HepG2 (cell line): ENCODE measurements at regions not wholly inside any gene's neighbourhood (a gene's known extent, or its start where the extent isn't known, plus 50 kb on each side); places are given as distances from the start of the nearest gene placed in this dataset.

Experiments
- ATAC-seq: fragments of 200-7000 bp; cut with Tn5 transposase; 3 replicates; pipeline ENCODE4 v1.9.1; 2020; ENCODE audit warnings: mild to moderate bottlenecking, moderate library complexity
- BruUV-seq: library from RNA; stranded (reverse); fragments of 400-500 nt; replicated peaks from 2 replicates; lab custom pipeline; 2021; lab: Mats Ljungman, UMichigan
- CTCF ChIA-PET: fragments of 300-600 bp; formaldehyde crosslinking; extraction: SDS; loops from one replicate; lab custom pipeline; 2021; ENCODE audit warnings: low total read pairs, inconsistent platforms, low intra/inter-chr PET ratio; lab: Yijun Ruan, JAX
- POLR2A ChIA-PET: fragments of 350-600 bp; sonication (Branson Sonifier 250); formaldehyde crosslinking; loops from one replicate; lab custom pipeline; 2020; ENCODE audit warnings: antibody characterized with exemption, inconsistent platforms; lab: Yijun Ruan, JAX
- DNase-seq: peaks from one replicate; pipeline ENCODE4 v3.0.0-alpha.2; 2015; ENCODE audit warnings: low spot score
- FAIRE-seq: peaks from 3 replicates; lab custom pipeline; 2011; peaks lifted over from hg19 to GRCh38; lab: Jason Lieb, UNC
- H2AFZ ChIP-seq: one replicate; pipeline ENCODE4 v1.6.1; 2011; ENCODE audit warnings: low read length, inconsistent platforms
- H3K27ac ChIP-seq: fragments of 300-600 bp; 3 replicates; pipeline ENCODE4 v1.8.0; 2011; ENCODE audit warnings: mixed run types, mild to moderate bottlenecking, mixed read lengths, low read length, inconsistent platforms; ENCODE audit not compliant: insufficient read depth; ENCODE audit errors: extremely low read length
- H3K27me3 ChIP-seq, 2 experiments: fragments of 200-600 bp in 1 of 2; 2 replicates in 1 of 2; 3 replicates in 1 of 2; pipeline versions ENCODE4 v1.6.0 to v1.8.0; 2011; ENCODE audit warnings: low read length in 2 of 2, mild to moderate bottlenecking in 2 of 2, moderate library complexity in 2 of 2, inconsistent platforms in 1 of 2; ENCODE audit not compliant: insufficient read depth in 2 of 2, control insufficient read depth in 1 of 2
- H3K36me3 ChIP-seq, 2 experiments: fragments of 200-600 bp in 1 of 2; replicated peaks in 1 of 2; 2 replicates in 1 of 2; 3 replicates in 1 of 2; pipeline versions ENCODE4 v1.5.1 to v1.8.0; 2011; ENCODE audit warnings: low read length in 2 of 2, inconsistent platforms in 1 of 2; ENCODE audit not compliant: insufficient read depth in 2 of 2, control insufficient read depth in 1 of 2
- H3K4me1 ChIP-seq: 2 replicates; pipeline ENCODE4 v1.5.1; 2012; ENCODE audit warnings: low read length, inconsistent platforms; ENCODE audit not compliant: insufficient read depth
- H3K4me2 ChIP-seq: 2 replicates; pipeline ENCODE4 v1.6.0; 2011; ENCODE audit warnings: low read depth, low read length, inconsistent platforms
- H3K4me3 ChIP-seq, 3 experiments: fragments of 200-600 bp in 1 of 3; sonication (generic), shearing (Covaris generic) in 1 of 3; replicated peaks in 1 of 3; 2 replicates each; pipeline ENCODE4 v1.5.1; 2011 to 2016; ENCODE audit warnings: low read length in 3 of 3, inconsistent platforms in 2 of 3, low read depth in 2 of 3, mild to moderate bottlenecking in 2 of 3, control low read depth in 1 of 3, mixed read lengths in 1 of 3; ENCODE audit not compliant: insufficient read depth in 1 of 3
- H3K79me2 ChIP-seq: one replicate; pipeline ENCODE4 v1.6.1; 2011; ENCODE audit warnings: low read length, inconsistent platforms; ENCODE audit not compliant: insufficient read depth
- H3K9ac ChIP-seq: 2 replicates; pipeline ENCODE4 v1.6.0; 2011; ENCODE audit warnings: mild to moderate bottlenecking, low read depth, low read length, inconsistent platforms; ENCODE audit not compliant: insufficient read depth
- H3K9me3 ChIP-seq: 2 replicates; pipeline ENCODE4 v1.5.1; 2012; ENCODE audit warnings: mild to moderate bottlenecking, low read length
- H4K20me1 ChIP-seq: 2 replicates; pipeline ENCODE4 v1.6.0; 2011; ENCODE audit warnings: inconsistent platforms, mild to moderate bottlenecking, low read length, moderate library complexity; ENCODE audit not compliant: insufficient read depth
- ADNP ChIP-seq: sonication (generic); formaldehyde crosslinking; IDR thresholded peaks from 2 replicates; pipeline ENCODE4 v1.4.0; 2020; ENCODE audit warnings: missing genetic modification reagents
- CEBPB ChIP-seq: IDR thresholded peaks from 2 replicates; pipeline ENCODE4 v1.6.1; 2011; ENCODE audit warnings: low read depth, low read length, improper control_type of control experiment, borderline replicate concordance
- DZIP1 ChIP-seq: sonication (generic); formaldehyde crosslinking; IDR thresholded peaks from 2 replicates; pipeline ENCODE4 v1.5.0; 2020; ENCODE audit warnings: mild to moderate bottlenecking, missing genetic modification reagents
- FUBP1 ChIP-seq: sonication (generic); formaldehyde crosslinking; IDR thresholded peaks from 2 replicates; pipeline ENCODE4 v1.5.1; 2020; ENCODE audit warnings: missing genetic modification reagents, mild to moderate bottlenecking, borderline replicate concordance
- IRF1 ChIP-seq: sonication (generic); formaldehyde crosslinking; IDR thresholded peaks from 2 replicates; pipeline ENCODE4 v1.4.0; 2020; ENCODE audit warnings: low read depth, mild to moderate bottlenecking, missing genetic modification reagents
- JUND ChIP-seq: sonication (generic); formaldehyde crosslinking; IDR thresholded peaks from 2 replicates; pipeline ENCODE4 v1.8.0; 2022; ENCODE audit warnings: mild to moderate bottlenecking, missing genetic modification reagents
- KAT8 ChIP-seq: IDR thresholded peaks from 2 replicates; pipeline ENCODE4 v1.6.1; 2016; ENCODE audit warnings: missing genetic modification reagents, missing compliant biosample characterization
- MAFF ChIP-seq: IDR thresholded peaks from 2 replicates; pipeline ENCODE4 v1.6.1; 2011; ENCODE audit warnings: low read depth, low read length, improper control_type of control experiment
- SMC3 ChIP-seq: IDR thresholded peaks from 2 replicates; pipeline ENCODE4 v1.6.1; 2011; ENCODE audit warnings: low read length, improper control_type of control experiment
- ZMYM4 ChIP-seq: sonication (generic); formaldehyde crosslinking; IDR thresholded peaks from 2 replicates; pipeline ENCODE4 v1.8.1; 2023; ENCODE audit warnings: mild to moderate bottlenecking, missing genetic modification reagents
- ZNF20 ChIP-seq: sonication (generic); formaldehyde crosslinking; IDR thresholded peaks from 2 replicates; pipeline ENCODE4 v1.4.0; 2020; ENCODE audit warnings: mild to moderate bottlenecking, moderate library complexity, missing genetic modification reagents
- ZNF33A ChIP-seq: sonication (generic); formaldehyde crosslinking; IDR thresholded peaks from 2 replicates; pipeline ENCODE4 v1.5.1; 2020; ENCODE audit warnings: missing genetic modification reagents, mild to moderate bottlenecking, moderate library complexity, borderline replicate concordance
- ZNF615 ChIP-seq: sonication (generic); formaldehyde crosslinking; IDR thresholded peaks from 2 replicates; pipeline ENCODE4 v1.5.0; 2020; ENCODE audit warnings: mild to moderate bottlenecking, missing genetic modification reagents, borderline replicate concordance
- ZNF768 ChIP-seq: sonication (generic); formaldehyde crosslinking; IDR thresholded peaks from 2 replicates; pipeline ENCODE4 v1.4.0; 2020; ENCODE audit warnings: missing genetic modification reagents
- ZSCAN25 ChIP-seq: sonication (generic); formaldehyde crosslinking; IDR thresholded peaks from 2 replicates; pipeline ENCODE4 v1.8.0; 2022; ENCODE audit warnings: mild to moderate bottlenecking, missing genetic modification reagents
- ZSCAN9 ChIP-seq: IDR thresholded peaks from 2 replicates; pipeline ENCODE4 v1.6.1; 2016; ENCODE audit warnings: borderline replicate concordance
- WGBS: methylation state at CpG from one replicate; pipeline ENCODE4 v1.1.6; 2017; ENCODE audit warnings: low lambda C conversion rate; 5-methylcytosine and 5-hydroxymethylcytosine counted together
- in situ Hi-C: cut with HindIII; loops from 2 replicates; pipeline ENCODE4 v1.10.0; 2017; ENCODE audit warnings: low pct_unique_long_range_greater_than_20kb; ENCODE audit not compliant: extremely low pct_ligation_motif_present
- intact Hi-C: fragments of 100-400 bp; cut with micrococcal nuclease; formaldehyde crosslinking; loops from one replicate; pipeline ENCODE4 v1.10.0; 2022; ENCODE audit not compliant: unreplicated experiment

- H3K4me1 ChIP-seq: no peaks in the 10 kb centered on the region
- H3K36me3 ChIP-seq: no peaks in the 10 kb centered on the region
- no peaks in the 10 kb centered on the region for H3K27me3 ChIP-seq
- no peak for FAIRE-seq
- no peak overlapping the region for H3K4me2 ChIP-seq
- intact Hi-C loops (no loop called here), in situ Hi-C loops (loop anchor here (25.0 kb wide), 1 partner anchor 138 kb away; the partner anchor contains the start of gene CLCN5)
- no peak overlapping the region for H3K9ac ChIP-seq
- no peak overlapping the region for H3K27ac ChIP-seq
- no peaks in the 10 kb centered on the region for H4K20me1 ChIP-seq
- ChIA-PET POLR2A (no interaction called here), CTCF (no interaction called here)
- no TSS peak for BruUV-seq
- no peak overlapping the region for H2AFZ ChIP-seq
- no peaks in the 10 kb centered on the region for H3K9me3 ChIP-seq
- no peak for DNase-seq
- WGBS: no CpG with 5 or more reads among the region's 2 CpGs
- H3K4me3 ChIP-seq: no peak overlapping the region
- TF ChIP-seq ZSCAN9 (CRISPR knock-in tag) (no peak), SMC3 (no peak), MAFF (no peak), FUBP1 (CRISPR knock-in tag) (no peak), ZNF33A (no peak), CEBPB (no peak), ZNF615 (CRISPR knock-in tag) (no peak), ZNF768 (CRISPR knock-in tag) (no peak)
- ATAC-seq: no peak
- no peaks in the 10 kb centered on the region for H3K79me2 ChIP-seq
Measured at GRCh38 chrX:49773993-49774392, 55.1 kb upstream of the PAGE4 start.

- Histone ChIP-seq H3K4me3 (no peak overlapping the region), H3K4me2 (no peak overlapping the region), H3K27me3 (no peaks in the 10 kb centered on the region), H3K79me2 (no peaks in the 10 kb centered on the region), H4K20me1 (no peaks in the 10 kb centered on the region), H2AFZ (no peak overlapping the region), H3K27ac (no peak overlapping the region), H3K4me1 (peaks cover 15% of the 10 kb centered on the region), H3K36me3 (no peaks in the 10 kb centered on the region), H3K9me3 (no peaks in the 10 kb centered on the region), H3K9ac (no peak overlapping the region)
- no peak for DNase-seq
- in situ Hi-C loops: loop anchor here (25.0 kb wide), 1 partner anchor 145 kb away; the partner anchor contains the start of gene CLCN5
- FAIRE-seq: no peak
- ChIA-PET CTCF (no interaction called here), POLR2A (no interaction called here)
- ATAC-seq: no peak
- no TSS peak for BruUV-seq
- WGBS: 89% methylated on average over 1 of the region's 1 CpG
- intact Hi-C loops: no loop called here
- no peak for TF ChIP-seq KAT8 (CRISPR knock-in tag)
- TF ChIP-seq DZIP1: no peak
- TF ChIP-seq ZMYM4 (CRISPR knock-in tag): no peak
- TF ChIP-seq ADNP (CRISPR knock-in tag): no peak
- TF ChIP-seq ZNF20 (CRISPR knock-in tag): no peak
- TF ChIP-seq JUND (CRISPR knock-in tag): no peak
- no peak for TF ChIP-seq IRF1 (CRISPR knock-in tag)
- no peak for TF ChIP-seq ZSCAN25 (CRISPR knock-in tag)
Measured at GRCh38 chrX:49767236-49767635, 61.9 kb upstream of the PAGE4 start.
